HG03095 (cell line): ENCODE measurements at regions not wholly inside any gene's neighbourhood (a gene's known extent, or its start where the extent isn't known, plus 50 kb on each side); places are given as distances from the start of the nearest gene placed in this dataset.

Experiments used
- ATAC-seq: cut with Tn5 transposase; IDR thresholded peaks from one replicate; pipeline ENCODE4 v1.9.1; 2021; ENCODE audit warnings: moderate library complexity; ENCODE audit not compliant: unreplicated experiment

GRCh38 chr5:171578829-171579491, 159.5 kb downstream of the FGF18 start:
- ATAC-seq: no peak

DNA sequence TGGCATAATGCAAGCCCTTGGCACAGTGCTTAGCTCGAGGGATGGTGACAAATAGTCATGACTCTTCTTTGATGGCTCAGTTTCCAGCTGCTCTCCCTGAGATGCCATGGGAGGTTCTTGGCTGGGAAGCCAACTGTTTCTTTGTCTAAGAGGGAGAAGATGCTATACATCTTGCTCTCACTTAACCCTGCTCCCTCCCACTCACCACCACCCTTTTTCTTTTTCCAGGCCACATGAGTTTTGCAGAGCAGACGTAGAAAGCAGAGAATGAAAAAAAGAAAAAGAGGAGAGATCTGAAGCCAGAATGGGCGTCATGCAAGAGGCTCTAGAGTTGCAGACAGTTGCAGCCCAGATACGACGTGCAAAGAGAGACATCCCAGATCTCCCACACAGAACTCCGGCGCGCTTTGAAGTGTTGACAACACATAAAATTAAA, 160.5 kb downstream of the FGF18 start:
- no peak for ATAC-seq

GRCh38 chr5:171580502-171581265, 161.2 kb downstream of the FGF18 start:
- no peak for ATAC-seq

DNA sequence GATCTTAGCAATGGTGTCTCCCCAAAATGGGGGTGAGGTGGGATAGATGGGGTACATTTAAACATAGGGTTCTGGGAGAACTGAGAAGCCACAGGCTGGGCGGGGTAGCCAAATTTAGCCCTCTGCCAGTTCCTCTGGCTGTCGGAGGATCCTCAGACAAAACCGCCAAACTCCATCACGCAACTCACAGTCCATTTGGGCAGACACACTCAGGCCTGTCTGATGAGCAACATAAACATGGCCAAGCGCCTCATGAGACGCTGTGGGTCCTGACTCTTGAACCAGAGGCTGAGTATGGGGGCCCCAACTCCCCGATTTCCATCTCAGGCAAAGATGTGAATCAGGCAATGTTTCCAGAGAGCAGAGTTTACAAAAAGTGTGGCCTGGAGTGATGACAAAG, 162.3 kb downstream of the FGF18 start:
- no peak for ATAC-seq

DNA sequence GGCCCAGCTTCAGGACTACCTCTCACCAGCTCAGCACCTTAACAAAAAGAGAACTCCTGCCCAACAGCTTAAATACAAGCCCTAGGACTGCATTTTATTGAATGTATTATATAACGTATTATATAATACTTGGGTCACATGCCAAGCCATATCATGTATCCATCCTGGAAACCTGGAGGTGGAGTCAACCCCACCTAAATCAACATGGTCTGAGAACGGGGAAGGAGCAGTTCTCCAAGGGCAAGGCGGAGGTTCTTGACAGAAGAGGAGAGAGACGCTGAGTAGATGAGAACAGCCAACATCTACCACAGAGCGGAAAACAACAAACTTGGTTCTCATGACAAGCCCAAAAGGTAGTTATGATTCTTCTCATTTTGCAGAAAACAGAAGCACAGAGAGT, 163.4 kb downstream of the FGF18 start:
- ATAC-seq: no peak

GRCh38 chr5:171585981-171586380, 166.5 kb downstream of the FGF18 start:
- no peak for ATAC-seq

DNA sequence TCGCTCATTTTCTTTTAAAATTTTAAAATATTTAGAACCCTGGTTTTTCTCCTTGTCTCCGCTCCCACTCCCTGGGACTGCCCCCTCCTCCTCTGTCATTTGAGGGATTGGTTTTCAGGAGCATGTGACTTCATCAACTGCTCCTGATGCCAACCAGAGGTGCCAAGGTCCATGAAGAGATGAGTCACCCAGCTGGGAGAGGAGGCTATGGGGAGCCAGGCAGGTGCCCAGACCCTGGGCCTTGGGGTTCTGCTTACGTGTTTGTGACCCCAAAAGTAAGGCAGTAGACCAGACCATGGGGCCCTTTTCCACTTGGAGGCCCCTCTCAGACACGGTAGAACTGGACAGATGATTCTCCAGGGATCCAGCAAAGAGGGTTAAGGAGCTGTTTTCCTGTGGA, 167.0 kb downstream of the FGF18 start:
- no peak for ATAC-seq

DNA sequence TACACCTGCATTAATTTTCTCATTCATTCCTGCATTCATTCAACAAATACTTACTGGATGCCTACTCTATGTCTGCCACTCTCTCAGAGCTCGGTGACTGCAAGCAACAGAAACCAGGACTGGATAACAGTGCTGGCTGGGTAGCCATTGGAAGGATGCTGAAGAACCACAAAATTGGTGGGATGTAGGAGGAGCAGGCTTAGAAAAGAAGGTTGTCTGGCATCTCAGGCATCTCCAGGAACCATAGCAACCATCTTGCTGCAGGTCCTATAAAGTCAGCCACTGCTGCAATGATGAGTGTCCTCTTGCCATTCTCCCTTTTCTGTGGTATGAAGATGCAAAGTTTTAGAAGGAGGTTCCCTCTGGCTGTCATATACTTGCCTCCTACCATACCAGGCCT, 168.6 kb downstream of the FGF18 start:
- ATAC-seq: no peak

- no peak for ATAC-seq
Observed at GRCh38 chr5:171588790-171589189, 169.3 kb downstream of the FGF18 start.

GRCh38 chr5:171589461-171589860, 170.0 kb downstream of the FGF18 start:
- no peak for ATAC-seq

DNA sequence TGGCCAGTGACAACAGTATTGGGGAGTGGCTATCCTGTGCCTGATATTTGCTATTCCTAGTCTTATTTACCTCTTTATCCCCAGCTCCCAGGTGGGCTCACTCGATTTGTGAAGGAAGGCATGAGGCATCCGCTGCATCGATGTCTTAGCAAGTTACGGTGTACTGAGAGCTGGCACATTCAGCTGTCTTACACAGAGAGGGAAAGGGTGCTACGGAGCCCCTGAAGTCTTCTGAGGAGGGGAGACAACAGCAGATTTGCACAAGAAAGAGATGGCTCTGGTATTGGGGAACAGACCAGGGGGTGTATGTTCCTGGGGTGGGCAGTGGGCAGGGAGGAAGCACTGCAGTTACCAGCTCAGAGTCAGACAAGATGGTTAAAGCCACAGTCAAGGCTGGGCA, 172.6 kb downstream of the FGF18 start:
- no peak for ATAC-seq

GRCh38 chr5:171592736-171593135, 173.3 kb downstream of the FGF18 start:
- no peak for ATAC-seq

DNA sequence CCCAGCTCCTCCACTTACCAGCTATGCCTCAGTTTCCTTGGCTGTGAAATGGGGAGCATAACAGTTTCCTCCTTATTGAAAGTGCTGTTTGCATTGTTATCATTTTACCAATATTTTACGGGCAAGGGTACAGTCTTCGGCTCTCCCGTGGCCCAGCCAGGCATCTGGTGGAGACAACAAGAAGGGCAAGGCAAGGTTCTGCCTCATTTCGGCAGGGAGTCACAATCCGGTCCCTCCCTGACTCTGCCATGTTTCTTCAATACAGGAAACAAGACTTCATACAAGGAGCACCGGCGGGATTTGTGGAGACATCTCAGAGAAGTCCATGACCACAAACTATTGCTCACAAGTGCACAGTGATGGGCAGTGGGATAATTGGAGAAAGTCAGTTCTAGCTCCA, 174.0 kb downstream of the FGF18 start:
- ATAC-seq: no peak

GRCh38 chr5:171593976-171594375, 174.5 kb downstream of the FGF18 start:
- no peak for ATAC-seq

DNA sequence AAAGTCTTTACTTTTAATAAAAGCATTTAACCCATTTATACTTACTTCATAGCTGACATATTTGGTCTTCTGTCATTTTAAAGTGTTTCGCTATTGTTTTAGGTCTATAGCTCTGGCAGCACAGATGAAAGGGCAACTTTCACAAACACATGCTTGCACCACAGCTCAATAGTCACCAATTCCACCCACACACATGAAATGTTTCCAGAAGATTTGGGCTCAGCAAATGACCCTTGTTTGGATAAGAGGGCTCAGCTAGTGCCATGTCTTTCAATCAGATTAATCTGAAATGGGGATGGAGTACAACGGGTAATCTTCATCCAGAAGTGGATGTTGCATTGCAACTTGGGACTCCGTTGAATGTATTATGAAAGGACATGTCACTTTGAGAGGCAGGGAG, 176.0 kb downstream of the FGF18 start:
- ATAC-seq: no peak

- ATAC-seq: no peak
Observed at GRCh38 chr5:171595801-171596231, 176.4 kb downstream of the FGF18 start.

GRCh38 chr5:171596391-171596878, 177.0 kb downstream of the FGF18 start:
- ATAC-seq: no peak

DNA sequence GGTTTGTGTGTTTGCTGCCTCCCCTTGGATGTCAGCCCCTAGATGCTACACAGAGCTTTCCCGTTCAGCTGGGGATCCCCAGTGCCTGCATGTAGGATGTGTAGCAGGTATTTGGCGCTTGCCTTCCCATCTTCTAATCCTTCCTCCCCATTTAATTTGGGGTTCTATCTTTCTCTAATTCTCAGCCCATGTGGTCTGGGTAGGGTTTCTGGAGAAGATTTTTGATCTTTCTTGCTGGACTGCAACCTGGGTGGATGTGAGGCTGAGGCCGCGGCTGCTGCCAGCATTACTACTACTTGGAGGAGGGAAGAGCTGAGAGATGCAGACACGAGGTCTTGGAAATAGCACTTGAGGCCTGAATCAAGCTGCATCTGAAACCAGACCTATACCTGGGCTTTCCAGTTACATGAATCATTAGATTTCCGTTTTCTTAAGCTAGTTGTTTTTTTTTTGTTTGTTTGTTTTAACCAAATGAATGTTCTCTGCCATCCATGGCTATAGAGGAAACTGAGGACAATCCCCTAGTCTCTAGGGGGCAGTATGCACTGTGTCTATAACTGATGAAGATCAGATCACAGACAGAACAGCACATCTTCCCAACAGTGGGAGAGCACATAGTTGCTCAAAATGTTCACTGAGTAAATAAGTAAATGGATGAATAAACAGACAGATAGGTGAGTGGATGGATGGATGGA, 178.6 kb downstream of the FGF18 start:
- no peak for ATAC-seq

DNA sequence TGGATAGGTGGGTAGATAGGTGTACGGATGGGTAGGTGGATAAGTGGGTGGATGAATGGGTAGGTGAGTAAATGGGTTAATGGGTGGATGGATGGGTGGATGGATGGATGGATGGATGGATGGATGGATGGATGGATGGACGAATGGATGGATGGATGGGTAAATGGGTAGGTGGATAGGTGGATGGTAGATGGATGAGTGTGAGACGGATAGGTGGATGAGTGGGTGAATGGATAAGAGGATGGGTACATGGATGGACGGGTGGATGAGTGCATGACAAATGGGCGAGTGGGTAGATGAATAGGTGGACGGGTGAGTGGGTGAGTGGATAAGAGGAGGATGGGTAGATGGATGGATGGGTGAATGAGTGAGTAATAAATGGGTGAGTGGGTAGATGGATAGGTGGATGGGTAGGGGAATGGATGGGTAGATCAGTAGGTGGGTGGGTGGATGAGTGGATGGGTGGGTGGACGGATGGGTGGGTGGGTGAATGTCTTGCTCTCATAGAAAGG, 179.2 kb downstream of the FGF18 start:
- no peak for ATAC-seq

GRCh38 chr5:171599411-171599810, 180.0 kb downstream of the FGF18 start:
- no peak for ATAC-seq

DNA sequence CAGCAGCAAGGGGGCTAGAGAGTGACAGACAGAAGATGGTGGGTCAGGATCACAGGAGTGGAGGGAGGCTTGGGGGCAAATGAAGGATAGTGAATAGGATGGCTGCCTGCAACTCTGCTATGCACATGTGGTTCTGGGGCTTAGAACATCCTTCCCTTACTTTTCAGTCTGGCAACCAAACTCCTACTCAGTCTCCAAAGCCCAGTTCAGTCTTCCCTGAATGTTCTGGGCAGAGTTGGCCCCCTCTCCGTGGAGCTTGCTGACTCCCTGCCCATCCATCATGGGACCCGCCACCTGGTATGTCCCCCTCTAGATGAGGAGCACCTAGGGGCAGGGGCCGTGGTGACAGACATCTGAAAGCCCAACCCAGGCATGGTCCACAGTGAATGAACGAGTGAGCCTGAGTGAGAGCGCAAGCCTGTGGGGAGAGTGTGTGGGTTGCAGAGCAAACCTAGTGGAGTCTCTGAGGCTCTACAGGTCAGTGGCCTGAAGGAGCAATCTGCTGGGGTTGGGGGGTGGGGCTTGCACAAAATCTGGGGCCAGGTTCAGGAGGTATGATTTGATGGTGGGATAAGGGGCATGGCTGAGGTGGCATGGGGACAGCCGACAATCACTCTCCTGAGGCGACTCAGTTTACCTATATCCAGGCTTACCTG, 180.6 kb downstream of the FGF18 start:
- ATAC-seq: no peak
